ENCODE measurements at regions not wholly inside any gene's neighbourhood (a gene's known extent, or its start where the extent isn't known, plus 50 kb on each side); places are given as distances from the start of the nearest gene placed in this dataset.

- DNase-seq (ENCODE audit: low read depth): no peak
Observed at GRCh38 chr18:78918707-78919106, 60.9 kb upstream of the SALL3 start.

GRCh38 chr18:78919956-78920355 lies 59.7 kb upstream of the SALL3 start:
- DNase-seq (ENCODE audit: low read depth): no peak

- DNase-seq (ENCODE audit: low read depth): no peak
Observed at GRCh38 chr18:78920456-78921138, 59.0 kb upstream of the SALL3 start.

- no peak for DNase-seq (ENCODE audit: low read depth)
Observed at GRCh38 chr18:78922856-78923255, 56.8 kb upstream of the SALL3 start.

- no peak for DNase-seq (ENCODE audit: low read depth)
Observed at GRCh38 chr18:78924301-78924700, 55.3 kb upstream of the SALL3 start.

- DNase-seq (ENCODE audit: low read depth): no peak
Observed at GRCh38 chr18:78924786-78925540, 54.7 kb upstream of the SALL3 start.

- DNase-seq (ENCODE audit: low read depth): no peak
Observed at GRCh38 chr18:78925557-78926242, 53.9 kb upstream of the SALL3 start.

GRCh38 chr18:78926243-78926615 lies 53.4 kb upstream of the SALL3 start:
- no peak for DNase-seq (ENCODE audit: low read depth)

GRCh38 chr18:78927156-78927555 lies 52.5 kb upstream of the SALL3 start:
- DNase-seq (ENCODE audit: low read depth): no peak

- no peak for DNase-seq (ENCODE audit: low read depth)
Observed at GRCh38 chr18:78927616-78928015, 52.0 kb upstream of the SALL3 start.

- no peak for DNase-seq (ENCODE audit: low read depth)
Observed at GRCh38 chr18:78928076-78928475, 51.5 kb upstream of the SALL3 start.

- DNase-seq (ENCODE audit: low read depth): no peak
Observed at GRCh38 chr18:78929516-78929915, 50.1 kb upstream of the SALL3 start.

Data from forelimb muscle (tissue), 1 donor.